HG03342 (cell line): ENCODE measurements at regions not wholly inside any gene's neighbourhood (a gene's known extent, or its start where the extent isn't known, plus 50 kb on each side); places are given as distances from the start of the nearest gene placed in this dataset.
"Not testable (repeated sequence)": the region's sequence is repeated elsewhere in the genome, so short reads cannot be mapped to it uniquely, and the experiment has no call there.

ENCODE experiments used
- ATAC-seq: cut with Tn5 transposase; IDR thresholded peaks from one replicate; pipeline ENCODE4 v1.9.1; 2021; ENCODE audit warnings: mild to moderate bottlenecking, moderate library complexity; ENCODE audit not compliant: unreplicated experiment

DNA sequence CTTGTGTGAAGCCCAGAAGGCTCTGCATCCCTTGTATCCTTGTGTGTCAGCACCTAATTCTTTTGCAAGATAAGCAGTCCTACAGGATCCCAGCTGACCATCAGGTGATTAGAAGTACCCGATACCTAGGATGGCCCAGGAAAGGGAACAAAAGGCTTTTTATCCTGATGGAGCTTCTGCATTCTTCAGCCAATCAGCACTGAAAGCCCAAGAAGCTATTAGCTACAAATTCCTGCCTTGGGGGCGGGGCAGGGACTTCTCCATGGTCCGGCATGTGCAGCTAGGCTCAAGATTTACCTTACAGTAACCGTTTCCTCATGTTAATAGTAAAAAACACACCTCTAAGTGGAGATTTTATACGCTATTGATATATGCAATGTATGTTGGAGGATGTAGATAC, 264.6 kb upstream of the THUMPD2 start:
- no peak for ATAC-seq

DNA sequence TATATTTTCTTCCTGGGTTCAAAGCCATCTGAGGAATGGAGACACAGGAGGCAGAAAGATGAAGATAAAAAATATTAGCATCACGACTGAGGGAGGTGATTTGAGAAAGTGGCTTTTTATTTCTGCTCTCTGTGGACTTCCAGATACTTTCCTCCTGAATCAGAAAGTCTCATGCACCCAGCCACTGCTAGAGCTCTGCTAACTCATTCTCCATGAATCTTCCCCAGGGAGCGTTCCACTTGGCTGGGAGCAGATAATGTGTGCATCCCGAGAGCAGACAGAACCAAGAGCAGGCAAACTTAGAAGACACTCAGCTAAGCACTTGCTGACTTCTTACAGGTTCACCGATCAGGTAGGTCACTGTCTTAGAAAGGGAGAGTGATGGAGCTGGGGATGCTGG, 264.1 kb upstream of the THUMPD2 start:
- ATAC-seq: no peak

DNA sequence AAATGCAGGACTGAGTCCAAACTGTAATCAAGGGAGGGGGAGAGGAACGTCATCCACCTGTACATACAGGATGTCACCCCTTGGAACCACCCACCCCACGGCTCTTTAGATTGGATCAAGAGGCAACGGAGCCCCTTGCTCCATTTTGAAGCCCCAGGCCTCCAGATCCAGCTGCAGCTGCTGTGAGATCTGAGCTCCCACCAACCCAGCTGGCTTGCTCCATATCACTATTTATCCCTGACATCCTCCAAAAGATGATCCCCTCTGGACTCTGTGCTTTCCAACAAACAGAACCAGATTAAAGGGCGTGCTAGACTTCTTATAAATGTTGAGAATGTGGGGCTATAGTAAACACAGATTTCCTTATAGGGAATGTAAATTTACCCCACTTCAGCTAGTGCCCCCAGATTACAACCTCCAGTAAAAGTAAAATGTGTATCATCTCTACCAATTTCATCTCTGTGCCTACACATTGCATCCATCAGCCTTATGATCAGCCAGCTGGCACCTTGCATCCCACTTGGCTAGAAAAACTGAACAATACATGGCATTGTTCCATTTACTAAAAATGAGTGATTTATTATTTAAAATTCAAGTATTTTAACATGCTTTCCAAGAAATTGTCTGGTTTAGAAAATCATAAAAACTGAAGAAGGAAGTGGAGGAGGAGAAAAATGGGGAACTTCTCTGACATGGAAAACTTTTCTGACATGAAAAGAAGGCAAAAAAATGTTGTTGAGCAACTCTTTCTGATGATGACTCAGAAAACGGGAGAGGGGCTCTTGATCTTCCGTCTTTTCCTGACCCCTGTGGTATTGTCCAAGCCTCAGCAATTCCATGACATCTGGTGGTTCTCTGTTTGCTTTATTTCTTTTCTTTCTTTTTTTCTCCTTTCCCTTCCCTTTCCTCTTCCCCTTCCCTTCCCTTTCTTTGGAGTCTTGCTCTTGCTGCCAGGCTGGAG, 262.6 kb upstream of the THUMPD2 start:
- no peak for ATAC-seq

DNA sequence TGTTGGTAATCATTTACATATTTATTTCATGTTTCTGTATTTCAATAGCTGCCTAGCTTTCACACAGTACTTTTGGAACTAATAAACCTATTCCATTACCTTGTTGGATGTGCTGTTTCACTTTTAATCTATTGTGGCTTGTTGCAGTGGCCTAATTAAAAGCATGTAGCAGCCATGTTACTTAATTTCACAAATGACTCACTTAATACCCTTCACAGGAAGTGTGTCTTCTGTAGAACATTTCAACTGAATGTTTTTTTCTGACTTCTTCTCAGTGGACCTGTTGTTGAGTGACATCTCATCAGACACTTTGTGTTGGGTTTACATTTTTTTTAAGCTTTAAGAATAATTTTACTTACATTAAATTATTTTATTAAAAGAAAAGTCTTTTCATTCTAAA, 260.5 kb upstream of the THUMPD2 start:
- no peak for ATAC-seq

DNA sequence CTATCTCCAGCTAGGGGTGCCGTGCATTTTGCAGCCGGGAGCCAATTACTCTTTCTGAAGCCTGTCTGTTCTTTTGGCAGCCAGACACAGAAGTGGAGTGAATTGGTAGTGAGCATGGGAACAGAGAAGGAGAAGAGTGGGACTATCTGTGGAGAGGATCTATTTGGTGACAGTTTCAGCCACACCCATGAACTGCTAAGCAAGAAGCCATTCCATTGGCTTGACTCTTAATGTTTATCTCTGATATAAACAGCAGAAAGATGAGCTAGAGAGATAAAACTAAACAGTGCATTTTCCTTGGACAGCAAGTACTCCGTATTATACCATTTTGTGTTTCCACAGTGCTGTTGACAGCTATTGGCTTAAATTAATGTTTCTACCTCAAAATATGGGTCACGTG, 259.6 kb upstream of the THUMPD2 start:
- ATAC-seq: no peak

DNA sequence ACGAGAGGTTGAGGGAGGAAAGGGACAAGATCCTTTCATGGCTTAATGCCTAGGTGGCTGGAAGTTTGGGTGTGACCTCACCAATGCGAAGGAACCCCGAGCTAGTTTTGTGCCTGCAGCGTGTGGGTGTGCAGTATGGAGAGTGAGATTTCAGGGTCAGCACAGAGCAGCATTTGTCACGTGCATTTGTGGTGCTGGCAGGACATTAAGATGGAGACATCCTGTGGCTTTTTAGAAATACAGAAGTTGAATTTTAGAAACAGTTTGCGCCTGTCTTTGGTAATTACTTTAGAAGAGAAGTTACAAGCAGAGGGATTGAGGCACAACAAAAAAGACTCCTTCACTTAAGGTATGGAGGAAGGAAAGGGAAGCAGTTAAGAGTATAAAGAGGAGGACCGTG, 258.2 kb upstream of the THUMPD2 start:
- no peak for ATAC-seq

DNA sequence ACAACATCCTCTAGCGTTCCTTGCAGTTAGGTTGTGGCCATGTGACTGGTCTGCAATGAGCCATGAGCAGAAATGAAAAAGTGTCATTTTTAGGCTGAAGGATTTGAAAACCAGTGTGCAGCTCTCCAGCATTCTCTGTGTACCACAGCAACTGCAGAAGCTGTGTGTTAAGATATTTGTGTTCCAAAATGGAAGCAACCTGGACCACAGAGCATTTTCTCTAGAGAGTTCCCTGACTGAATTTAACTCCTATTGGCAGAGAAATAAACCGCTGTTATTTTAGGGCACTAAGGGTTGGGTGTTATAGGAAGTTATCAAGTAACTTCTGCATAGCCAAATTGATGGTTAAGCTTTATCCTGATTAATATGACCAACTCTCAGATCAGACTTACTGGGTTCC, 257.2 kb upstream of the THUMPD2 start:
- ATAC-seq: no peak

DNA sequence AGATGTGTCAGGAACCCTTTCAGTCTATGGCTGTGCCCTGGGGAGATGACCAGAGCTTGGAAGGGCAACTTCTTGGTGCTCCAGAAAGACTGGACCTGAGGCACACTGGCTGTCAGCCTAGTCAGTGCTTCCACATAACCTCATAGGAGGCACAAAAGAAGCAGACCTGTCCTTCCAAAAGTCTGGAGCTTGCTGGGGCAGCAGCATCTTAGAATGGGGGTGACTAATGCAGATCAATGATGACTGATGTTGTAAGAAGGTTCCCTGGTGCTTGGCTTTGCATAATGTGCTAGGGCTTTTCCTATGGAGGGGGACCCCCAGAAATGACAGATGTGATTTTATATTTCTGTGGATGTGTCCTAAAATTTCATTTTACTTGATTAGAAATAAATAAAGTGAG, 255.7 kb upstream of the THUMPD2 start:
- no peak for ATAC-seq

DNA sequence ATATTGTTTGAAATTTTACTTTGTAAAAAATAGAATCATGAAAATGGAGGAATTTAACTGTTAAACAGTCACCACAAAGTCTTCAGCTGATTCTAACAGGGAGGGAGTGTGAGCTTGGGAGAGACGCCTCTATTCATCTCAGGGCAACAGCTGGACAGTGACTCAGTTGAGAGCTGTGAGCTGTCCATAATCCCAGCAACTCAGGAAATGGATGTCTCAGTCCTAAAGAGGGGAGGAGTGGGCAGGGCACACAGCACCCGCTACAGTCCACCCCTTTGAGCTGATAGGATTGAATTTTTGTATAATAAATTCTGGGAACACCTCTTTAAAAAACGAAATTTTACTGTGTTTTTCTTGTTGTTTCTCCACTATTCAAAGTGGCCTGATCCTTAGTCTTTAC, 255.1 kb upstream of the THUMPD2 start:
- ATAC-seq: no peak

DNA sequence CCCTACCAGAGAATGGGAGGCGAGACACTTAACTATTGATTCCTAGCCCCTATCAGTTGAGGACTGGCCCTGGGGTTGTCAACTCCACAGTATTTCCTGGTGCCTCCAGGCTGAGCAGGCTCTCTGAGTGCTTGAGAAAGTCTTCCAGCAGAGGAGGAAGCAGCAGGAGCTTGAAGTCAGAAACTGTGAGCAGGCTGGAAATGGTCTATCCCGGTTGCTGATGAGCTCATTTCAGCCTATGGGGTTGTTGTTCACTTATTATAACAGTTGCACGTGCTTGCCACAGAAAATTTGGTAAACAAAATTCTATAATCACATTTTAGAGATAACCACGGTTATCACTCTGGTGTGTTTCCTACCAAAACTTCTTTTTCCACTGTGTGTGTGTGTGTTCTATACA, 254.7 kb upstream of the THUMPD2 start:
- no peak for ATAC-seq

DNA sequence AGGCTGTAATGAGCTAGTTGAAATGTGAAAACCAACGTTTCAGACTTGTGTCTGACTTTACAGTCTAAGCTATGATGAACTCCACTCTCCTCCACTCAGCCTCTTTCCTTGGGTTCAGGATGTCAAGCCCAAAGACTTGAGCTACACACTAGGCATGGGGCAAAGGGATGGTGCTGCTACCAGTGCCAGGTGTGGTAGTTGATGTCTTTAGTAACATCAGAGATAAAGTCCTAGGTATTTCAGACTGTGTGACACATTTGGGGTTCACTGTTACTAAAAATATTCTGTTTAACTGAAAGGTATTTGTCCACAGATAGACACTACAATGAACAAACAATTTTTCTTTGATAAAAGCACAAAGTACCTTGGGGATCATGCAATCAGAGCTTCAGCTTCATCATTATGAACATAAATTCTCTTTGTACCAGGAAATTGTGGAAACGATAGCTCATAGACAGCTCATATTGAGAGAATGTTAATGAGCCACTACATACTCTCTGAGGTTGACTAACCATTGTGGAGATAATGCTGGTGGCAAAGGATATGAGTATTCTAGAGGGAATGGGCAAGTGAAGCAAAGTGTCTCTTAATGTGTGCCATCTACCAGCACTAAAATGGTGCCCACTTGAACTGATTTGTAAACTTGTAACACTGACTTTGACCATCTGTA, 253.7 kb upstream of the THUMPD2 start:
- no peak for ATAC-seq

DNA sequence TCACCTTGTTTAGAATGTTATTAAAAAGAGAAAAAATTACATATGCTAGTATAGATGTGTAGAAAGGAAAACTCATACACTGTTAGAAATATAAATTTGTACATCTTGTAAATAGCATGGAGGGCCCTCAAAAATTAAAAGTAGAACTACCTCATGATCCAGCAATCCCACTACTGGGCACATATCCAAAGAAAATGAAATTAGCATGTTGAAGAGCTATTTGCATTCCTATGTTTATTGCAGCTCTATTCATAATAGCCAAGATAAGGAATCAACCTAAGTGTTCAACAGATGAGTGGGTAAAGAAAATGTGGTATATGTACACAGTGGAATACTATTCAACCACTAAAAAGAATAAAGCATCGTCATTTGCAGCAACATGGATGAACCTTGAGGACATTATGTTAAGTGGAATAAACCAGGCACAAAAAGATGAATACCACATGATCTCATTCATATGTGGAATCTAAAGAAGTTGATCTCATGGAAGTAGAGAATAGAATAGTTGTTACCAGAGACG, 251.5 kb upstream of the THUMPD2 start:
- ATAC-seq: no peak

DNA sequence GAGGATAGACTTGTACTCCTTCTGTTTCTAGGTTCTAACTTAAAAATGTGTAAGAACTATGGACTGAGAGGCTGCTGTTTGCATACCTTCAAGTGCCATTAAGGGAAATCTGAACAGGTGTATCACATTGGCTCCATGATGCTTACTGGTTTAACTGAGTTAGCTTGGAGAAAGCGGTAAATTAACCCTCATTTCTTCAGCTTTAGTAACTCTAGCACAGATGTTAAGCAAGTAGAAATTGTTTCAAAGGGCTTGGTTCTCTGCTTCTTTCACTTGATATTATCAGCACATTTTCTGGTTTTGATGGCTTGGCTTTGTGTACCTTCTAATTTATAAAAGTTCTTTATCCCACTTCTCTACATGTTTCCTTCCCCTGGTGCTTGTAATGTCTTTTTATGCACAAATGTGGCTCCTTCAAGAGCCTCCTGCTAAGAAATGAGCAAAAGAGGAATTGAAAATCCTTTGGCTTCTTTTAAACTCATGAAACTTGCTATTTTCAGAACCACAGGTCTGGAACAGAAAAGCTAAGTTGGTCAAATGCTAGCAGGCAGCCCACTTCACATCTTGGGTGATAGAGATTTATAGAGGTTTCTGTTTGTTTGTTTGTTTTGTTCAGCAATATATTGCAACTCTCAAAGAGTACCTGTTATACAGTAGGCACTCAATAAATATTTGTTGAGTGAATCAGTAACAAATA, 249.9 kb upstream of the THUMPD2 start:
- ATAC-seq: peak; percentile 81

DNA sequence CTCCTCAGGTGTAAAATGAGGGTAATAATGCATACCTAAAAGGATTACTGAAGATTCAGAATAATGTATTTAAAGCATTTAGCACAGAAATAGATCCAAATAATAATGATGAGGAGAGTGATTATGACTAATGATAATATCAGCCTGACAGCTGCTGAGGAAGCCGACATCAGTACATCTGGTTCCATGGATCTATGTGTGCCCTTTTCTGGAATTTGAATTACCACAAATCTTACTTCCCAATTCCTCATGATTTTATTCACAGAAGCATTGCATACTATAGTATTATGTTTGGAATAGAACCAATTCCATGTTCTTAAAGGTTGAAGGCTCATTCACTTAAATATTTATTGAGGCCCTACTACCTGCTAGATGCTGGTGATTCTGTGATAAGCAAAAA, 248.9 kb upstream of the THUMPD2 start:
- no peak for ATAC-seq

DNA sequence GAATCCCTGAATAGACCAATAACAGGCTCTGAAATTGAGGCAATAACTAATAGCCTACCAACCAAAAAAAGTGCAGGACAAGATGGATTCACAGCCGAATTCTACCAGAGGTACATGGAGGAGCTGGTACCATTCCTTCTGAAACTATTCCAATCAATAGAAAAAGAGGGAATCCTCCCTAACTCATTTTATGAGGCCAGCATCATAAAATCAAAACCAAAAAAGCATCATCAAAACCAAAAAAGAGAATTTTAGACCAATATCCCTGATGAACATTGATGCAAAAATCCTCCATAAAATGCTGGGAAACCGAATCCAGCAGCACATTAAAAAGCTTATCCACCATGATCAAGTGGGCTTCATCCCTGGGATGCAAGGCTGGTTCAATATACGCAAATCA, 246.2 kb upstream of the THUMPD2 start:
- ATAC-seq: not testable (repeated sequence)

DNA sequence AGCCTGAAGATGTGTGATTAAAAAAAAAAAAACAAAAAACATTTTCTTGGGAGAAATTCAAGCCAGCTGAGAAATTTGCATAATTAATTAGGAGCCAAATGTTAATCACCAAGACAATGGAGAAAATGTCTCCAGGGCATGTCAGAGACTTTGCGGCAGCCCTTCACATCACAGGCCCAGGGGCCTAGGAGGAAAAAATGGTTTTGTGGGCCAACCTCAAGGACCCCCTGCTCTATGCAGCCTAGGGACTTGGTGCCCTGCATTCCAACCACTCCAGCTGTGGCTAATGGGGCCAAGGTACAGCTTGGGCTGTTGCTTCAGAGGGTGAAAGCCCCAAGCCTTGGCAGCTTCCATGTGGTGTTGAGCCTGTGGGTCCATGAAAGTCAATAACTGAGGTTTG, 241.9 kb upstream of the THUMPD2 start:
- ATAC-seq: no peak

DNA sequence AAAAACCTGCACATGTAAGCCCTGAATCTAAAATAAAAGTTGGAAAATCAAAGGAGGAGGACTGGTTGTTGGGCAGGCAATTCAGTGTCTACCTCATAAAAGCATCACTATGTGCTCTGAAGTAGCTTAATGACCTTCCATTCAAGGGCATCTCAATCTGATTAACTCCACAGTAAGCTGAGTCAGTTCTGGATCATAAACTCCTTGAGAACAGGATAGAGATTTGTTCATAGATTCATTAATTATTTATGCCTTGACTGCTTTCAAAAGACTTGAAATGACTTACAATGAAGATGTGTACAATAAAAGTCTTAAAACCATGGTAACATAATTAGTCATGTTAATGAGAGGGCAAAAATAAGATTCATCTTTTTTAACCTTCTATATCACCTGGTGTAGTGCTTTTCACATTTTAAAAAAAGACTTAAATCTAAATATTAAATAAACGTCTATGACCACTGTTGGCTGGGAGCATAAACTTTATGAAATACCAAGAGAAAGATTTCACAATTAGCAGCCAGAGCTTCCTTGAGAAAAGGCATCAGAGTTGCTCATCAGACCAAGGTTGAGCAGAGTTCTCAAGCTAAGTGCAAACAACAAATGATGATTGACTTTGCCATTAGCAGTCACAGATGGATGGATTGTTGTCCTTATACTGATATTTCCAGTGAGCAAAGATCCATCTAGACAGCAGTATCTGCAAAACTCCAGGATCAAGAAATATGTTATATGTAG, 237.3 kb upstream of the THUMPD2 start:
- no peak for ATAC-seq

DNA sequence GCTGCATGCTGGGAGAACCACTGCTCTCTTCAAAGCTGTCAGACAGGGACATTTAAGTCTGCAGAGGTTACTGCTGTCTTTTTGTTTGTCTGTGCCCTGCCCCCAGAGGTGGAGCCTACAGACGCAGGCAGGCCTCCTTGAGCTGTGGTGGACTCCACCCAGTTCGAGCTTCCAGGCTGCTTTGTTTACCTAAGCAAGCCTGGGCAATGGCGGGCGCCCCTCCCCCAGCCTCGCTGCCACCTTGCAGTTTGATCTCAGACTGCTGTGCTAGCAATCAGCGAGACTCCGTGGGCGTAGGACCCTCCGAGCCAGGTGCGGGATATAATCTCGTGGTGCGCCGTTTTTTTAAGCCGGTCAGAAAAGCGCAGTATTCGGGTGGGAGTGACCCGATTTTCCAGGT, 234.9 kb upstream of the THUMPD2 start:
- not testable (repeated sequence) for ATAC-seq

DNA sequence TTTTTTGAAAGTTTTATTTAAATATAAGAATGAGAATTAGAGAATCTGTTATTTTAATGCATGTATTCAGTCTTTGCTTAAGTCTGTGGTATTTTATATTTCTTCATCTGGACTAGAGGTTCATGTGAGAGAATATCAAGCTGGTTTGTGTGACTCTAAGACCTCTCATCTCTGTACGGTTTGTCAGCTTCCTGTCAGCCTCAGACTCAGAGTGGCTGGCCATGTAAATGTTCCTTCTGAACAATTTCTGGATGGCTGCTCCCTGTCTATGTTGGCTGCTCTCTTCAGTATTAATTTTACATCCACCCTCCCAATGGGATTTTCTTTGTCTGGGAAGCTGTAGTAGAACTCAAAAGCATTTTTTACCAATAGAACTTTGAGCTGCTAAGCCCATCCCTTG, 225.3 kb upstream of the THUMPD2 start:
- no peak for ATAC-seq

DNA sequence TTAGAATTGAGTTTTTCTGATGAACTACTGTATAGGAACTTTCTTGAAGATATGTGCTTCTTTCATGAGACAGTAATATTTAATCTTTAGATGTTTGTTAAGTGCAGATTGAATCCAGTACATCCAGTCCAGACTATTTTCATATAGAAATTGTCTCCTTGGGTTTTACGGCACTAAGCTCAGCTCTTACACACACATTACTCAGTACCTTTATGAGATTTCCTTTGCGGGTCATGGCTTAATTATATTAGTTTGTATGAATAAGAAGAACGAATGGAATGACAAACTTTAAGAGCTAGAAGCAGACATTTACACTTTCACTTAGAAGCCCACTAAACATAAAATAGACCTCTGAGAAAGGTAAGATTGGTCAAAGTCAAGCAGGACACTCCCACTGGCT, 223.3 kb upstream of the THUMPD2 start:
- no peak for ATAC-seq

DNA sequence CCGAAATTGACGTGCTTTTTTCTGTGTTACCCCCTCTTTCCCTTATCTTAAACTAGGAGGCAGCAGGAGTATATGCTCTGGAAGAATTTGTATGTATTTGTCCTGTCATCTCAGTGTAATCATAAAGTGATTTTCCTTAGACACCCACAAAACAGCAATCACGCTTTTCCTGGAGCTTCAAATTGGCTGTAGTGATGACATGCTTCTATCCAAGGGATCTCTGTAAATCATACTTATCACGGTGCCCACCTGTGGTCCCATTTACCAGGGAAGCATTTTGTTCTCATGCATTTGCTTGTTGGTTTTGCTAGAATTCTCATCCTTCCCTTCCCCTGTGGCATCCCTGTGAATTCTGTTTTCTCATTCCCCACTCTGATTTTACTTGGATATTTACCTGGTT, 220.8 kb upstream of the THUMPD2 start:
- no peak for ATAC-seq
